H9 (cell line): ENCODE measurements at regions not wholly inside any gene's neighbourhood (a gene's known extent, or its start where the extent isn't known, plus 50 kb on each side); places are given as distances from the start of the nearest gene placed in this dataset.

Source experiments
- DNase-seq: peaks from one replicate; pipeline ENCODE4 v3.0.0-alpha.2; 2017
- H2AFZ ChIP-seq: one replicate; pipeline ENCODE4 v1.6.1; 2013; ENCODE audit warnings: mild to moderate bottlenecking, low read length, control low read depth, moderate library complexity
- H2AK5ac ChIP-seq: 2 replicates; pipeline ENCODE4 v1.6.1; 2013; ENCODE audit warnings: low read length, control low read depth, mixed read lengths; ENCODE audit not compliant: insufficient read length
- H2BK120ac ChIP-seq: one replicate; pipeline ENCODE4 v1.6.1; 2013; ENCODE audit warnings: low read depth, mild to moderate bottlenecking, low read length, control low read depth, inconsistent platforms; ENCODE audit not compliant: poor library complexity, severe bottlenecking
- H2BK12ac ChIP-seq: 2 replicates; pipeline ENCODE4 v1.6.1; 2013; ENCODE audit warnings: low read length, control low read depth, mixed read lengths, low read depth; ENCODE audit not compliant: insufficient read length
- H2BK15ac ChIP-seq: 2 replicates; pipeline ENCODE4 v1.6.1; 2013; ENCODE audit warnings: low read depth, low read length, control low read depth
- H2BK20ac ChIP-seq: one replicate; pipeline ENCODE4 v1.6.1; 2013; ENCODE audit warnings: low read depth, mild to moderate bottlenecking, low read length, control low read depth, inconsistent platforms; ENCODE audit not compliant: poor library complexity, severe bottlenecking
- H2BK5ac ChIP-seq: 2 replicates; pipeline ENCODE4 v1.6.1; 2013; ENCODE audit warnings: low read length, control low read depth, mixed read lengths; ENCODE audit not compliant: insufficient read length
- H3K14ac ChIP-seq: 2 replicates; pipeline ENCODE4 v1.6.1; 2013; ENCODE audit warnings: low read length, control low read depth; ENCODE audit not compliant: insufficient read depth
- H3K18ac ChIP-seq: 2 replicates; pipeline ENCODE4 v1.6.1; 2013; ENCODE audit warnings: low read depth, mild to moderate bottlenecking, mixed read lengths, low read length, control low read depth; ENCODE audit not compliant: insufficient read length
- H3K23ac ChIP-seq: 2 replicates; pipeline ENCODE4 v1.6.1; 2013; ENCODE audit warnings: low read length, control low read depth, mixed read lengths, low read depth; ENCODE audit not compliant: insufficient read length
- H3K23me2 ChIP-seq: 2 replicates; pipeline ENCODE4 v1.6.1; 2013; ENCODE audit warnings: low read depth, mild to moderate bottlenecking, mixed read lengths, low read length, control low read depth; ENCODE audit not compliant: insufficient read length, poor library complexity, severe bottlenecking
- H3K27ac ChIP-seq: 2 replicates; pipeline ENCODE4 v1.5.1; 2013; ENCODE audit warnings: low read length, control low read depth, mixed read lengths, low read depth; ENCODE audit not compliant: insufficient read length
- H3K27me3 ChIP-seq: 2 replicates; pipeline ENCODE4 v1.6.1; 2013; ENCODE audit warnings: low read length, control low read depth, inconsistent platforms; ENCODE audit not compliant: insufficient read depth
- H3K4ac ChIP-seq: 2 replicates; pipeline ENCODE4 v1.6.1; 2013; ENCODE audit warnings: low read depth, mild to moderate bottlenecking, control low read depth, inconsistent platforms, low read length, moderate library complexity
- H3K4me1 ChIP-seq: 2 replicates; pipeline ENCODE4 v1.6.1; 2013; ENCODE audit warnings: low read length, control low read depth, inconsistent platforms; ENCODE audit not compliant: insufficient read depth
- H3K4me2 ChIP-seq: 2 replicates; pipeline ENCODE4 v1.6.1; 2013; ENCODE audit warnings: low read length, control low read depth, mixed read lengths; ENCODE audit not compliant: insufficient read length, insufficient read depth
- H3K56ac ChIP-seq: 2 replicates; pipeline ENCODE4 v1.6.1; 2013; ENCODE audit warnings: low read depth, mild to moderate bottlenecking, mixed read lengths, low read length, control low read depth; ENCODE audit not compliant: insufficient read length
- H3K79me1 ChIP-seq: 2 replicates; pipeline ENCODE4 v1.6.1; 2013; ENCODE audit warnings: low read depth, mild to moderate bottlenecking, moderate library complexity, low read length, control low read depth, inconsistent platforms; ENCODE audit not compliant: insufficient read depth, poor library complexity, severe bottlenecking
- H3K79me2 ChIP-seq: 2 replicates; pipeline ENCODE4 v1.6.1; 2013; ENCODE audit warnings: low read length, control low read depth, inconsistent platforms; ENCODE audit not compliant: insufficient read depth
- H3K9ac ChIP-seq: 2 replicates; pipeline ENCODE4 v1.6.1; 2013; ENCODE audit warnings: low read length, control low read depth, mixed read lengths; ENCODE audit not compliant: insufficient read length; ENCODE audit errors: extremely low read depth
- H3K9me3 ChIP-seq: one replicate; pipeline ENCODE4 v1.6.1; 2013; ENCODE audit warnings: low read depth, low read length, inconsistent platforms; ENCODE audit not compliant: control insufficient read depth
- H3T11ph ChIP-seq: one replicate; pipeline ENCODE4 v1.6.1; 2013; ENCODE audit warnings: mild to moderate bottlenecking, low read length, control low read depth, inconsistent platforms
- H4K20me1 ChIP-seq: one replicate; pipeline ENCODE4 v1.6.1; 2013; ENCODE audit not compliant: control insufficient read depth, insufficient read length, insufficient read depth
- H4K5ac ChIP-seq: 2 replicates; pipeline ENCODE4 v1.6.1; 2013; ENCODE audit warnings: low read depth, mild to moderate bottlenecking, mixed read lengths, low read length, control low read depth; ENCODE audit not compliant: insufficient read length
- H4K8ac ChIP-seq: replicated peaks from 2 replicates; pipeline ENCODE4 v1.6.1; 2013; ENCODE audit warnings: low read length, control low read depth, mixed read lengths, low read depth; ENCODE audit not compliant: insufficient read length
- H4K91ac ChIP-seq: 2 replicates; pipeline ENCODE4 v1.6.1; 2013; ENCODE audit warnings: low read depth, mild to moderate bottlenecking, moderate library complexity, mixed read lengths, low read length, control low read depth; ENCODE audit not compliant: insufficient read length
- H3K27ac Mint-ChIP-seq, 3 experiments: 2 replicates in 2 of 3; 3 replicates in 1 of 3; pipeline ENCODE4 v1.8.0; 2020 to 2021; ENCODE audit warnings: mixed read lengths in 3 of 3, mild to moderate bottlenecking in 1 of 3, moderate library complexity in 1 of 3
- H3K27me3 Mint-ChIP-seq: 2 replicates; pipeline ENCODE4 v1.8.0; 2021; ENCODE audit warnings: low read depth, mild to moderate bottlenecking, moderate library complexity, mixed read lengths
- H3K36me3 Mint-ChIP-seq, 3 experiments: 2 replicates in 2 of 3; 3 replicates in 1 of 3; pipeline ENCODE4 v1.8.0; 2020 to 2021; ENCODE audit warnings: low read depth in 3 of 3, mixed read lengths in 3 of 3; ENCODE audit not compliant: insufficient read depth in 1 of 3
- H3K4me1 Mint-ChIP-seq, 2 experiments: 2 replicates each; pipeline ENCODE4 v1.8.0; 2020; ENCODE audit warnings: mixed read lengths in 2 of 2
- H3K4me3 Mint-ChIP-seq, 2 experiments: 2 replicates in 1 of 2; 3 replicates in 1 of 2; pipeline ENCODE4 v1.8.0; 2020 to 2021; ENCODE audit warnings: mild to moderate bottlenecking in 2 of 2, mixed read lengths in 2 of 2, moderate library complexity in 1 of 2
- H3K9me3 Mint-ChIP-seq, 2 experiments: 2 replicates in 1 of 2; 3 replicates in 1 of 2; pipeline ENCODE4 v1.8.0; 2020; ENCODE audit warnings: mild to moderate bottlenecking in 2 of 2, mixed read lengths in 2 of 2, moderate library complexity in 1 of 2
- CTCF ChIP-seq: fragments of 200-600 bp; sonication (generic); conservative IDR thresholded peaks from 3 replicates; pipeline ENCODE4 v1.8.0; 2021; ENCODE audit warnings: antibody characterized with exemption, mild to moderate bottlenecking
- WGBS: extraction: QIAGEN DNeasy Blood & Tissue Kit; methylation state at CpG from one replicate; pipeline ENCODE4 v1.1.7; 2013; ENCODE audit warnings: missing lambda C conversion rate, low lambda C conversion rate, mixed read lengths; ENCODE audit not compliant: insufficient read length; ENCODE audit errors: extremely low coverage; 5-methylcytosine and 5-hydroxymethylcytosine counted together

- Histone ChIP-seq H3K56ac (no peak overlapping the region), H3K9me3 (no peaks in the 10 kb centered on the region), H3K9ac (no peak overlapping the region), H3K79me2 (no peaks in the 10 kb centered on the region), H3K18ac (no peak overlapping the region), H2BK20ac (no peak overlapping the region), H3T11ph (no peak overlapping the region), H3K79me1 (no peaks in the 10 kb centered on the region), H2BK120ac (no peak overlapping the region), H3K23me2 (no peaks in the 10 kb centered on the region), H2BK15ac (no peak overlapping the region), H3K4ac (no peak overlapping the region), H4K8ac (no peak overlapping the region), H4K91ac (no peak overlapping the region), H4K5ac (no peak overlapping the region), H3K14ac (no peak overlapping the region), H3K27ac (no peak overlapping the region), H3K27me3 (peaks cover 45% of the 10 kb centered on the region), H4K20me1 (no peaks in the 10 kb centered on the region), H2BK5ac (no peak overlapping the region), H3K23ac (no peak overlapping the region), H3K4me1 (no peaks in the 10 kb centered on the region), H2AK5ac (no peak overlapping the region), H2AFZ (no peak overlapping the region), H2BK12ac (no peak overlapping the region), H3K4me2 (no peak overlapping the region)
- no peaks in the 10 kb centered on the region; a peak in 2 of 7 replicates for H3K36me3 Mint-ChIP-seq
- H3K9me3 Mint-ChIP-seq, result peaks cover 17 to 19% of the 10 kb centered on the region in 2 experiments
- WGBS, result 100% methylated on average over 2 of the region's 6 CpGs
- TF ChIP-seq CTCF, result no peak
- DNase-seq, result no peak
- H3K27ac Mint-ChIP-seq, result no peak overlapping the region
- no peaks in the 10 kb centered on the region for H3K4me1 Mint-ChIP-seq
- H3K27me3 Mint-ChIP-seq, result peaks cover 98% of the 10 kb centered on the region
- no peak overlapping the region for H3K4me3 Mint-ChIP-seq
Observed at GRCh38 chr18:72452328-72452727, 91.8 kb downstream of the CBLN2 start.
